Stimulated activated naive CD8-positive, alpha-beta T cell treated with anti-CD3 and anti-CD28 coated beads, Interleukin-15, Interleukin-2, amounts not matched to agents 100 ng/mL and 50 ng/mL, for 24 hours (primary cell): ENCODE measurements at regions not wholly inside any gene's neighbourhood (a gene's known extent, or its start where the extent isn't known, plus 50 kb on each side); places are given as distances from the start of the nearest gene placed in this dataset.
"Not testable (repeated sequence)": the region's sequence is repeated elsewhere in the genome, so short reads cannot be mapped to it uniquely, and the experiment has no call there.

ENCODE experiments used
- H3K27ac Mint-ChIP-seq: one replicate; pipeline ENCODE4 v1.8.0; 2021; ENCODE audit warnings: mild to moderate bottlenecking, mixed read lengths
- H3K27me3 Mint-ChIP-seq: one replicate; pipeline ENCODE4 v1.8.0; 2021; ENCODE audit warnings: mixed read lengths
- H3K36me3 Mint-ChIP-seq: one replicate; pipeline ENCODE4 v1.8.0; 2021; ENCODE audit warnings: low read depth, mixed read lengths
- H3K4me1 Mint-ChIP-seq: one replicate; pipeline ENCODE4 v1.8.0; 2021; ENCODE audit warnings: low read depth, mixed read lengths
- H3K4me3 Mint-ChIP-seq: one replicate; pipeline ENCODE4 v1.8.0; 2021; ENCODE audit warnings: mild to moderate bottlenecking, mixed read lengths
- H3K9me3 Mint-ChIP-seq: one replicate; pipeline ENCODE4 v1.8.0; 2021; ENCODE audit warnings: mixed read lengths

GRCh38 chr3:127085576-127085975 is 102.7 kb downstream of the PLXNA1 start:
- no peak overlapping the region for H3K27ac Mint-ChIP-seq
- no peaks in the 10 kb centered on the region for H3K36me3 Mint-ChIP-seq
- no peaks in the 10 kb centered on the region for H3K9me3 Mint-ChIP-seq
- no peaks in the 10 kb centered on the region for H3K4me1 Mint-ChIP-seq
- H3K27me3 Mint-ChIP-seq: no peaks in the 10 kb centered on the region
- no peak overlapping the region for H3K4me3 Mint-ChIP-seq

- not testable (repeated sequence) for H3K27me3 Mint-ChIP-seq, H3K27ac Mint-ChIP-seq, H3K36me3 Mint-ChIP-seq, H3K4me3 Mint-ChIP-seq, H3K4me1 Mint-ChIP-seq, H3K9me3 Mint-ChIP-seq
Measured at GRCh38 chr3:127086591-127086990, 103.7 kb downstream of the PLXNA1 start.

- Mint-ChIP-seq H3K27ac (no peak overlapping the region), H3K9me3 (no peaks in the 10 kb centered on the region), H3K4me1 (no peaks in the 10 kb centered on the region), H3K4me3 (no peak overlapping the region), H3K36me3 (no peaks in the 10 kb centered on the region), H3K27me3 (no peaks in the 10 kb centered on the region)
Measured at GRCh38 chr3:127087441-127087840, 104.5 kb downstream of the PLXNA1 start.

GRCh38 chr3:127088511-127089351 is 104.2 kb upstream of the PRR23E start:
- Mint-ChIP-seq H3K27me3 (no peaks in the 10 kb centered on the region), H3K9me3 (no peaks in the 10 kb centered on the region), H3K4me3 (no peak overlapping the region), H3K27ac (no peak overlapping the region), H3K4me1 (no peaks in the 10 kb centered on the region), H3K36me3 (no peaks in the 10 kb centered on the region)

GRCh38 chr3:127089486-127090145 is 103.3 kb upstream of the PRR23E start:
- H3K4me3 Mint-ChIP-seq: no peak overlapping the region
- H3K36me3 Mint-ChIP-seq: no peaks in the 10 kb centered on the region
- H3K9me3 Mint-ChIP-seq: no peaks in the 10 kb centered on the region
- no peak overlapping the region for H3K27ac Mint-ChIP-seq
- no peaks in the 10 kb centered on the region for H3K4me1 Mint-ChIP-seq
- no peaks in the 10 kb centered on the region for H3K27me3 Mint-ChIP-seq

- H3K9me3 Mint-ChIP-seq: no peaks in the 10 kb centered on the region
- H3K27me3 Mint-ChIP-seq: no peaks in the 10 kb centered on the region
- H3K4me3 Mint-ChIP-seq: no peak overlapping the region
- H3K36me3 Mint-ChIP-seq: no peaks in the 10 kb centered on the region
- H3K27ac Mint-ChIP-seq: no peak overlapping the region
- no peaks in the 10 kb centered on the region for H3K4me1 Mint-ChIP-seq
Measured at GRCh38 chr3:127090218-127091160, 102.4 kb upstream of the PRR23E start.

GRCh38 chr3:127091376-127091775 is 101.6 kb upstream of the PRR23E start:
- Mint-ChIP-seq H3K27me3 (no peaks in the 10 kb centered on the region), H3K4me3 (no peak overlapping the region), H3K36me3 (no peaks in the 10 kb centered on the region), H3K9me3 (no peaks in the 10 kb centered on the region), H3K4me1 (no peaks in the 10 kb centered on the region), H3K27ac (no peak overlapping the region)

GRCh38 chr3:127092368-127092767 is 100.6 kb upstream of the PRR23E start:
- Mint-ChIP-seq H3K36me3 (no peaks in the 10 kb centered on the region), H3K27me3 (no peaks in the 10 kb centered on the region), H3K4me1 (no peaks in the 10 kb centered on the region), H3K27ac (no peak overlapping the region), H3K4me3 (no peak overlapping the region), H3K9me3 (no peaks in the 10 kb centered on the region)

GRCh38 chr3:127092776-127093175 is 100.2 kb upstream of the PRR23E start:
- Mint-ChIP-seq H3K27ac (no peak overlapping the region), H3K4me1 (no peaks in the 10 kb centered on the region), H3K9me3 (no peaks in the 10 kb centered on the region), H3K36me3 (no peaks in the 10 kb centered on the region), H3K4me3 (no peak overlapping the region), H3K27me3 (no peaks in the 10 kb centered on the region)

GRCh38 chr3:127093312-127093711 is 99.6 kb upstream of the PRR23E start:
- H3K4me3 Mint-ChIP-seq: no peak overlapping the region
- H3K36me3 Mint-ChIP-seq: no peaks in the 10 kb centered on the region
- no peaks in the 10 kb centered on the region for H3K9me3 Mint-ChIP-seq
- no peaks in the 10 kb centered on the region for H3K27me3 Mint-ChIP-seq
- H3K4me1 Mint-ChIP-seq: no peaks in the 10 kb centered on the region
- H3K27ac Mint-ChIP-seq: no peak overlapping the region

GRCh38 chr3:127095774-127096173 is 97.2 kb upstream of the PRR23E start:
- H3K4me1 Mint-ChIP-seq: no peaks in the 10 kb centered on the region
- H3K36me3 Mint-ChIP-seq: no peaks in the 10 kb centered on the region
- no peak overlapping the region for H3K4me3 Mint-ChIP-seq
- H3K27me3 Mint-ChIP-seq: no peaks in the 10 kb centered on the region
- no peak overlapping the region for H3K27ac Mint-ChIP-seq
- no peaks in the 10 kb centered on the region for H3K9me3 Mint-ChIP-seq

GRCh38 chr3:127096256-127097071 is 96.5 kb upstream of the PRR23E start:
- Mint-ChIP-seq H3K9me3 (no peaks in the 10 kb centered on the region), H3K27ac (no peak overlapping the region), H3K36me3 (no peaks in the 10 kb centered on the region), H3K27me3 (no peaks in the 10 kb centered on the region), H3K4me1 (no peaks in the 10 kb centered on the region), H3K4me3 (no peak overlapping the region)

GRCh38 chr3:127097072-127097405 is 95.9 kb upstream of the PRR23E start:
- H3K4me3 Mint-ChIP-seq: no peak overlapping the region
- no peaks in the 10 kb centered on the region for H3K9me3 Mint-ChIP-seq
- no peaks in the 10 kb centered on the region for H3K27me3 Mint-ChIP-seq
- no peaks in the 10 kb centered on the region for H3K4me1 Mint-ChIP-seq
- no peak overlapping the region for H3K27ac Mint-ChIP-seq
- H3K36me3 Mint-ChIP-seq: no peaks in the 10 kb centered on the region

GRCh38 chr3:127097481-127097880 is 95.5 kb upstream of the PRR23E start:
- no peaks in the 10 kb centered on the region for H3K4me1 Mint-ChIP-seq
- H3K4me3 Mint-ChIP-seq: no peak overlapping the region
- no peaks in the 10 kb centered on the region for H3K36me3 Mint-ChIP-seq
- H3K27me3 Mint-ChIP-seq: no peaks in the 10 kb centered on the region
- H3K27ac Mint-ChIP-seq: no peak overlapping the region
- H3K9me3 Mint-ChIP-seq: no peaks in the 10 kb centered on the region
